22Rv1 (cell line): ENCODE measurements at regions not wholly inside any gene's neighbourhood (a gene's known extent, or its start where the extent isn't known, plus 50 kb on each side); places are given as distances from the start of the nearest gene placed in this dataset.

Source experiments
- CTCF ChIP-seq: fragments of 450-650 bp; IDR thresholded peaks from 2 replicates; pipeline ENCODE4 v1.5.1; 2017; ENCODE audit warnings: mild to moderate bottlenecking
- ZFX ChIP-seq: fragments of 450-650 bp; IDR thresholded peaks from 2 replicates; pipeline ENCODE4 v1.6.1; 2017; ENCODE audit warnings: antibody characterized with exemption, borderline replicate concordance

GRCh38 chr3:55173504-55173903, 245.6 kb upstream of the LRTM1 start:
- no peak for TF ChIP-seq CTCF
- TF ChIP-seq ZFX, result no peak
